ENCODE measurements at regions not wholly inside any gene's neighbourhood (a gene's known extent, or its start where the extent isn't known, plus 50 kb on each side); places are given as distances from the start of the nearest gene placed in this dataset.
A peak's percentile ranks its signal among the peaks of the same experiment; 100 is the strongest.

DNA sequence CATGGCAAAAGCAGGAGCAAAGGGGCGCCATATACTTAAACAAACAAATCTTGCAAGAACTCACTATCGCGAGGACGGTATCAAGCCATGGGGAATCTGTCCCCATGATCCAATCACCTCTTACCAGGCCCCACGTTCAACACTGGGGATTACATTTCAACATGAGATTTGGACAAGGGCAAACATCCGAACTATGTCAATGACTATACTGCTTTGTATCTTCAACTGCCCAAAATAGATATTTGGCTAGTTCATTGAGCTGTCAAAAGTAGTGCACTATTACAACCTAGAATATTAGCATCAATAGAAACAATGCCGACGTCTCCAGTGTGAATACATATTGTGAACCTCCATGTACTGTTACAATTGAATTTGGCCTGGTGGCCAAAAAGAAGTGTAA lies 760.4 kb downstream of the MCTP2 start:
- H3K27ac ChIP-seq: no peak overlapping the region
- no peaks in the 10 kb centered on the region for H3K36me3 ChIP-seq (replicated peaks in 1 of 2)
- no peaks in the 10 kb centered on the region for H3K4me1 ChIP-seq (replicated peaks in 1 of 2)
- intact Hi-C loops (cut with DNase I): no loop called here
- TF ChIP-seq, protein P1, sequence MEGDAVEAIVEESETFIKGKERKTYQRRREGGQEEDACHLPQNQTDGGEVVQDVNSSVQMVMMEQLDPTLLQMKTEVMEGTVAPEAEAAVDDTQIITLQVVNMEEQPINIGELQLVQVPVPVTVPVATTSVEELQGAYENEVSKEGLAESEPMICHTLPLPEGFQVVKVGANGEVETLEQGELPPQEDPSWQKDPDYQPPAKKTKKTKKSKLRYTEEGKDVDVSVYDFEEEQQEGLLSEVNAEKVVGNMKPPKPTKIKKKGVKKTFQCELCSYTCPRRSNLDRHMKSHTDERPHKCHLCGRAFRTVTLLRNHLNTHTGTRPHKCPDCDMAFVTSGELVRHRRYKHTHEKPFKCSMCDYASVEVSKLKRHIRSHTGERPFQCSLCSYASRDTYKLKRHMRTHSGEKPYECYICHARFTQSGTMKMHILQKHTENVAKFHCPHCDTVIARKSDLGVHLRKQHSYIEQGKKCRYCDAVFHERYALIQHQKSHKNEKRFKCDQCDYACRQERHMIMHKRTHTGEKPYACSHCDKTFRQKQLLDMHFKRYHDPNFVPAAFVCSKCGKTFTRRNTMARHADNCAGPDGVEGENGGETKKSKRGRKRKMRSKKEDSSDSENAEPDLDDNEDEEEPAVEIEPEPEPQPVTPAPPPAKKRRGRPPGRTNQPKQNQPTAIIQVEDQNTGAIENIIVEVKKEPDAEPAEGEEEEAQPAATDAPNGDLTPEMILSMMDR (IDR thresholded peaks at IDR 0.05): no peak
- no peak for TF ChIP-seq POLR2A (IDR thresholded peaks at IDR 0.05)
- H3K9me3 ChIP-seq (replicated peaks in 1 of 3): no peaks in the 10 kb centered on the region
- WGBS, 4 donors: 86 to 90% (median 89%) methylated on average over 8 of the region's 8 CpGs
- no peak overlapping the region for H3K4me3 ChIP-seq
- DNase-seq: no peak
- H3K27me3 ChIP-seq: no peaks in the 10 kb centered on the region

DNA sequence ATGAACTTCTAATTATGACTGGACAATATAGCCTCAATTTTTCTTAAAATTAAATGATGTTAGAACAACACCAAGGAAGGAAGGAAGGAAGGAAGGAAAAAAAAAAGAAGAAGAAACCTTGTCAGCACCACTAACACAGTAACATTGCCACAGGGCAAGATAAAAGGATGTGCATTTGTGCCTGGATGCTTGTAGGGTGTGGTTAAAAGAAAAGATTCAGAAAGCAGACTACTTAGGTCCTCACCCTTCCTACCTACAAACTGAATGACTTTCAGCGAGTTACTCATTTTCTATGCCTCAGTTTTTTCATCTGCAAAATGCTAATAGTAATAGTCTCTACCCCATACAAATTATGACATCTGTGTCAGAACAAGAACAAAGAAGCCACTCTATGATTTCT lies 778.3 kb downstream of the MCTP2 start:
- TF ChIP-seq, protein P1 (IDR thresholded peaks at IDR 0.05): no peak
- no peak for TF ChIP-seq POLR2A (IDR thresholded peaks at IDR 0.05)
- Histone ChIP-seq H3K4me3 (no peak overlapping the region), H3K36me3 (replicated peaks in 1 of 2) (no peaks in the 10 kb centered on the region), H3K4me1 (replicated peaks in 1 of 2) (no peaks in the 10 kb centered on the region), H3K9me3 (replicated peaks in 1 of 3) (no peaks in the 10 kb centered on the region), H3K27me3 (no peaks in the 10 kb centered on the region), H3K27ac (no peak overlapping the region)
- intact Hi-C loops (cut with DNase I): no loop called here
- WGBS, 4 donors: 63 to 78% (median 69%) methylated on average over 1 of the region's 1 CpG
- no peak for DNase-seq

DNA sequence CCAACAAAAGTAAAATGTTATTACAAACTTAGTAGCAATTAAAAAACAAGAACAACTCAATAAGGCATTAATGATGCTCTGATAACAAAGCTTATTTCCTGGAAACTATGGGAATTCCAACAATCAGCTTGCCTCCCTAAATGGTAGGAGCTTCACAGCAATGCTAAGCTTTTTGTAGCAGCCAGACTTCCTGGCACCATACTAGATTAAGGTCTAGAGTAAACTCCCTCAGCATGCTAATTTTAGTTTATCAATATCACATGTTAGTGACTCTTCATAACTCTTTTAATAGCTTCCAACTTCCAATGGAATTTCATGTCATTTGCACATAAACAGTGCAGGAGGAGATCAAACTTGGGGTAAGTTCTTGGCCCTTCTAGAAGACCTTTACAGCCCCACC lies 782.0 kb downstream of the MCTP2 start:
- H3K36me3 ChIP-seq (replicated peaks in 1 of 2): no peaks in the 10 kb centered on the region
- intact Hi-C loops (cut with DNase I): no loop called here
- H3K9me3 ChIP-seq (replicated peaks in 1 of 3): no peaks in the 10 kb centered on the region
- H3K4me1 ChIP-seq (replicated peaks in 1 of 2): no peaks in the 10 kb centered on the region
- H3K4me3 ChIP-seq: no peak overlapping the region
- no peaks in the 10 kb centered on the region for H3K27me3 ChIP-seq
- TF ChIP-seq, protein P1 (IDR thresholded peaks at IDR 0.05): no peak
- TF ChIP-seq POLR2A (IDR thresholded peaks at IDR 0.05): no peak
- DNase-seq: no peak
- H3K27ac ChIP-seq: no peak overlapping the region

DNA sequence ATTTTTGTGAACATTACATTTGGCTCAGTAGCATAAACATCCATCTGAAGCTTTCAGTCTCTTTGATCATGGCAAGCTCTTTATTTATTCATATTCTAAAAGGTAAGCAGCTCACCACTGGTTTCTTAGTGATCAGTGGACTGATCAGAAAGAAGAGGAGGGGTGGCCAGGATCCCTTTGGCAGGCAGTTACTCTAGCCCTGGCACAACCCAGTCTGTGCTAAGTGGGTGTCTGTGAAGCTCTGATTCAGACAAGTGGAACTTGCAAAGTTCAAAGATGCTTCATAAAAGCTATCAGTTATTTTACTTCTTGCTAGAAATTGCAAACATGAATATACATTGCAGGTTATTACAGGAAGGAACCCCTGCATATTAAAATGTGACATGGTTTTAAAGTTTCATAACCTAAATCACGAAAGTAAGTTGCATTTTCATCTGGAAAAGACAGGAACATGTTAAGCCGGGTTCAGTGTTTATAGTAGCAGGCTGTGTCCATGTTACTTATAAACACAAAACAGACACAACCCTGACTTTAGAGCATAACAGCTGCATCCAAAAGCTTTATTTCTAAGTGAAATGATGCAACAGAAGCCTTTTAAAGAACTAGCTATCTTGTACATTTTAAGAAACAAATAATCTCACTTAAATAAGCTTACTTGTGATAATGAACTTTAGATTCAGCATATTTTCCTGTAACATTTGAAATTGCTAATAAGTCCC lies 785.3 kb downstream of the MCTP2 start:
- intact Hi-C loops (cut with DNase I): no loop called here
- peak overlapping the region in 2 of 5 donors; percentile 2 to 24 for H3K27ac ChIP-seq
- no peak for DNase-seq
- no peaks in the 10 kb centered on the region for H3K9me3 ChIP-seq (replicated peaks in 1 of 3)
- H3K36me3 ChIP-seq (replicated peaks in 1 of 2): no peaks in the 10 kb centered on the region
- no peaks in the 10 kb centered on the region for H3K4me1 ChIP-seq (replicated peaks in 1 of 2)
- no peak overlapping the region for H3K4me3 ChIP-seq
- no peaks in the 10 kb centered on the region for H3K27me3 ChIP-seq
- TF ChIP-seq POLR2A (IDR thresholded peaks at IDR 0.05): no peak
- TF ChIP-seq, protein P1 (IDR thresholded peaks at IDR 0.05): no peak
- WGBS, 4 donors: 48 to 64% (median 52%) methylated on average over 2 of the region's 2 CpGs
